Activated naive CD8-positive, alpha-beta T cell treated with anti-CD3 and anti-CD28 coated beads, Interleukin-2, amount 50 U/mL, for 24 hours (primary cell): ENCODE measurements at regions not wholly inside any gene's neighbourhood (a gene's known extent, or its start where the extent isn't known, plus 50 kb on each side); places are given as distances from the start of the nearest gene placed in this dataset.

Source experiments
- ATAC-seq: fragments of 150-1000 bp; cut with Tn5 transposase; one replicate; pipeline ENCODE4 v1.10.0; 2021
- DNase-seq: peaks from one replicate; pipeline ENCODE4 v3.0.0; 2021
- H3K27ac Mint-ChIP-seq: one replicate; pipeline ENCODE4 v1.8.0; 2021; ENCODE audit warnings: mild to moderate bottlenecking, mixed read lengths
- H3K27me3 Mint-ChIP-seq: one replicate; pipeline ENCODE4 v1.8.0; 2021; ENCODE audit warnings: mixed read lengths
- H3K36me3 Mint-ChIP-seq: one replicate; pipeline ENCODE4 v1.8.0; 2021; ENCODE audit warnings: low read depth, mixed read lengths
- H3K4me1 Mint-ChIP-seq: one replicate; pipeline ENCODE4 v1.8.0; 2021; ENCODE audit warnings: mixed read lengths
- H3K4me3 Mint-ChIP-seq: one replicate; pipeline ENCODE4 v1.8.0; 2021; ENCODE audit warnings: mild to moderate bottlenecking, moderate library complexity, mixed read lengths
- H3K9me3 Mint-ChIP-seq: one replicate; pipeline ENCODE4 v1.8.0; 2021; ENCODE audit warnings: mixed read lengths

DNA sequence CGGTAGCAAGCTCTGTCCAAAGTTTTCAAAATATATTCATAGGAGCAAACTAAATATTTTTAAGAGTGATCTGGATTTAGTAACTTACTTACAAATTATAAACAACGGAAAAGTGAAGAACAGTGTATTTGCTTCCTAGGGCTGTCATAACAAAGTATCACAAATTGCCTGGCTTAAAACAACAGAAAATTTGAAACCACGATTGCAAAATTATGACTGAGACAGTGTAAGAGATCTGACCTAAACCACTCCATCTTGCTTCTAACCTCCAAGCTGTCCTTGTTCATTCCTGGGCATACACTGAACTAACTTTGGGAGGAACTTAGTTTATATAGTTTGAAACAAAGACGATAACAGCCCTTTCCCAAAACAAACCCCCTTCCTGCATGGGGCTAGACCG, 202.0 kb upstream of the CDH6 start:
- no peaks in the 10 kb centered on the region for H3K27me3 Mint-ChIP-seq
- H3K27ac Mint-ChIP-seq, result no peak overlapping the region
- no peaks in the 10 kb centered on the region for H3K36me3 Mint-ChIP-seq
- DNase-seq, result no peak
- H3K4me3 Mint-ChIP-seq, result no peak overlapping the region
- ATAC-seq, result no peak
- H3K4me1 Mint-ChIP-seq, result no peaks in the 10 kb centered on the region
- H3K9me3 Mint-ChIP-seq, result no peaks in the 10 kb centered on the region

DNA sequence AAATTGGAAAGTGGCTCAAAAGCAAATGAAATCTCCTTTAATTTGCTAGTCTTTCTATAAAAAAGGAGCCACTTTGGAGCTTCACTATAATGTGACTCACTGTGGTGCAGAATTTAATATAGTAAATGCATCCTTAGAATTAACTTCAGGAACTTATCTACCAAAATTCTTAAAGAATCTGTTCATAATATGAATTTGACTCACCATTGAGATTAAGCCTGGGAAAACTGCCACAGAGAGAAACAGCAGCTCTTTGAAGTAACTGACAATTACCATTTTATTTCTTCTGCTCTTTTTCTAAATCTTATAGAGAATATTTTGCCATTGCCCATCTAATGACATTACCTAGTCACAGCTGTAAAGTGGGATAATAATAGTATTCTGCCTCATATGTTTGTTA, 211.9 kb upstream of the CDH6 start:
- Mint-ChIP-seq H3K27me3 (no peaks in the 10 kb centered on the region), H3K36me3 (no peaks in the 10 kb centered on the region), H3K27ac (no peak overlapping the region), H3K4me3 (no peak overlapping the region), H3K4me1 (no peaks in the 10 kb centered on the region), H3K9me3 (peaks cover 7% of the 10 kb centered on the region)
- no peak for ATAC-seq
- DNase-seq, result no peak

DNA sequence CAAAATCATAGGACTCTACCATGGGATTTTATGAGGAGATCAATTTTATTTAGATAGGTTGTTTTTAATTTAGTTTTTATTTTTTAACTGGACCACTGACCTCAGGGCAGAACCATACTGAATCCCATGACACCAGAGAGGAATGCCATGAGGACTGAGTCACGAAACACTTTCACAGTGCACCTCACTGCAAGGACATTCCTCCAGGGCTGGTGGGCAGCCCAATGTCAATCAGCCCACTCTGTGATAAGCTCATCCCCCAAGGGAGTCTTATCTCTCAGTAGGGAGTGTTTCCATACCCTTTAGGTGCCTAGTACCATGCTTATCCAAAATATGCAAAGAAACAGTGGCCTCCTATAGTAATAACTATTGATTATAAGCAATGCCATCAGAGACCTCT, 224.5 kb upstream of the CDH6 start:
- ATAC-seq (no peak), DNase-seq (no peak)
- H3K4me1 Mint-ChIP-seq, result no peaks in the 10 kb centered on the region
- no peak overlapping the region for H3K4me3 Mint-ChIP-seq
- no peak overlapping the region for H3K27ac Mint-ChIP-seq
- H3K9me3 Mint-ChIP-seq, result peaks cover 3% of the 10 kb centered on the region
- no peaks in the 10 kb centered on the region for H3K36me3 Mint-ChIP-seq
- no peaks in the 10 kb centered on the region for H3K27me3 Mint-ChIP-seq

DNA sequence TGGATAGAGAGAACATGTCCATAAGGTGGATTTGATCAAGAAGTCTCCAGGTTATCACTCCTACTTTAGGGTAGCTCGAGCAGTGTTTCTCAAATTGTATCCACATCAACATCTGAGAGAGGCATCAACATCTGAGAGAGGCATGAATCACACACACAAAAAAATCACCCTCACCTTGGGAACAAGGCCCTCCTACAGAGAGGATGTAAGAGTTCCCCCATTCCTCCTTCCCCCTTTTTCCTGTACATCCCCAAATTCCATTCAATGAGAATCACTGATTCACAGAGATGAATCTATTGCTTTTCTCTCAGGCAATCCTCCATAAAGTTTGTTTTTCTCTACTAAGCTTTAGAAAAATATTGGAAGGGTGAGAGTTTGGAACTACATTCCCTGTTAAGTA, 233.4 kb upstream of the CDH6 start:
- H3K4me3 Mint-ChIP-seq, result no peak overlapping the region
- H3K36me3 Mint-ChIP-seq, result no peaks in the 10 kb centered on the region
- DNase-seq (no peak), ATAC-seq (no peak)
- peaks cover 1% of the 10 kb centered on the region for H3K9me3 Mint-ChIP-seq
- H3K27me3 Mint-ChIP-seq, result no peaks in the 10 kb centered on the region
- H3K4me1 Mint-ChIP-seq, result no peaks in the 10 kb centered on the region
- no peak overlapping the region for H3K27ac Mint-ChIP-seq

DNA sequence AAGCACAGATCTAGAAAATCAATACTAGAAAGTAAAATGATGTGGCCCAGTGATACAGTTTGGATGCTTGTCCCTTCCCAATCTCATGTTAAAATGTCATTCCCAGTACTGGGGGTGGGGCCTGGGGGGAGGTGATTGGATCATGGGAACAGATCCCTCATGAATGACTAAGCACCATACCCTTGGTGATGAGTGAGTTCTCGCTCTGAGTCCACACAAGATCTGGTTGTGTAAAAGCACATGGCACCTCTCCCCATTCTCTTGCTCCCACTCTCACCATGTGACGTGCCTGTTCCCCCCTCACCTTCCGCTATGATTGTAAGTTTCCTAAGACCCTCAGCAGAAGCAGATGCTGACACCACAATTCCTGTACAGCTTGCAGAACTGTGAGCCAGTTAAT, 234.2 kb upstream of the CDH6 start:
- Mint-ChIP-seq H3K4me1 (no peaks in the 10 kb centered on the region), H3K36me3 (no peaks in the 10 kb centered on the region), H3K9me3 (peaks cover 3% of the 10 kb centered on the region), H3K27me3 (no peaks in the 10 kb centered on the region), H3K27ac (no peak overlapping the region), H3K4me3 (no peak overlapping the region)
- DNase-seq (no peak), ATAC-seq (no peak)

DNA sequence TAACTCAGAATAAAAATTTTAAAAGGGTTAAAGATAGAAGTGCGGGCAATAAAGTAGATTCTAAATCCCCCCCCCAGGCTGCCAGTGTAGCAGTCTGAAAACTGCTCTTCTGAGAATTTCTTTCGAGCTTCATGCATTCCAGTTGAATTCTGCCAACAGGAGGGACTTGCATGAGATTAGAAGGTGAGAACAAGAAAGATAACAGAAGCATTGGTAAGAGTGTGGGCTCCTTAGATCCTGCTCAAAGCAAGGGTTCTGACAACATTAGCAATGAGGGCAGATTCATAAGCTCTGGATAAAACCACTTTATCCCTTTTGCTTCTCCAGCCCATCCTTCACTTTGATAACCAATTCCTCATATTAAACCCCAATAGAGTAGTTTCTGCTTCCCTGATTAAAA, 235.9 kb upstream of the CDH6 start:
- Mint-ChIP-seq H3K27ac (no peak overlapping the region), H3K9me3 (peaks cover 3% of the 10 kb centered on the region), H3K36me3 (no peaks in the 10 kb centered on the region), H3K4me3 (no peak overlapping the region), H3K4me1 (no peaks in the 10 kb centered on the region), H3K27me3 (no peaks in the 10 kb centered on the region)
- DNase-seq (no peak), ATAC-seq (no peak)

DNA sequence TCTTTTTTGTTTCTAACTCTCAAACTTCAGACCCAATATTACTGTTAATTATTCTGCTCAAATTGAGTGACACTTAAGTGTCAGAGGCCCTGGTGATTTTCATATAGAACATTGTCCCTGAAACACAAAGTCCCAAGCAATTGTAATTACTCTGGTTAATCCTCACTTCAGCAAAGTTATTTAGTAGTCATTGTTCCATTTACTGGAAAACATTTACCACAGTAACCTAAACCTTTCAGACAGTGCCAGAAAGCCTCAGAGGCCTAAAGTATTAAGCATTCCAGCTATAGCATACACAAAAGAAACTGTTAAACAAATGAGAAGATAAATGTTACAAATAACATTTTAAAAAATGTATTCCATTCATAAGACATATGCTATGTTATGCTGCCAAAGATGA, 237.2 kb upstream of the CDH6 start:
- DNase-seq, result no peak
- ATAC-seq, result no peak
- Mint-ChIP-seq H3K36me3 (no peaks in the 10 kb centered on the region), H3K9me3 (peaks cover 3% of the 10 kb centered on the region), H3K4me1 (no peaks in the 10 kb centered on the region), H3K27ac (no peak overlapping the region), H3K4me3 (no peak overlapping the region), H3K27me3 (no peaks in the 10 kb centered on the region)

DNA sequence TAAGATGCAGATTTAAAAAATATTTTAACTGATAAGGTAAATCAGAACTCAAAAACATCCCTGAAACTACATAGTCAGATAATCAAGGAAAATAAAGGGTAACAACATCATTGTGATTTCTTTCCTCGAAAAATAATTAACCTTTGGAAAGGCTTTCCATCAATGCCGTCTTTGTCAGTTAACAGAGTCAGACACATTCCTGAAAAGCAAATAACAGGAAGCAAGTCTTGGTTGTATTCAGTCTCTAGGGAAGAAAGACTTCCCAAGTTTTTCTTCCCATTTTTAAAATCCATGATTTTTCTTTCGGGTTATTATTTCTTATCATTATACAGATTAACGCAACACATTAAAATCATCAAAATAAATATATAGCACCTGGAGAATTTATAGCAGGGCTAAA, 256.4 kb upstream of the CDH6 start:
- H3K4me3 Mint-ChIP-seq, result no peak overlapping the region
- H3K27me3 Mint-ChIP-seq, result no peaks in the 10 kb centered on the region
- ATAC-seq (no peak), DNase-seq (no peak)
- H3K9me3 Mint-ChIP-seq, result no peaks in the 10 kb centered on the region
- H3K27ac Mint-ChIP-seq, result no peak overlapping the region
- no peaks in the 10 kb centered on the region for H3K36me3 Mint-ChIP-seq
- H3K4me1 Mint-ChIP-seq, result no peaks in the 10 kb centered on the region

DNA sequence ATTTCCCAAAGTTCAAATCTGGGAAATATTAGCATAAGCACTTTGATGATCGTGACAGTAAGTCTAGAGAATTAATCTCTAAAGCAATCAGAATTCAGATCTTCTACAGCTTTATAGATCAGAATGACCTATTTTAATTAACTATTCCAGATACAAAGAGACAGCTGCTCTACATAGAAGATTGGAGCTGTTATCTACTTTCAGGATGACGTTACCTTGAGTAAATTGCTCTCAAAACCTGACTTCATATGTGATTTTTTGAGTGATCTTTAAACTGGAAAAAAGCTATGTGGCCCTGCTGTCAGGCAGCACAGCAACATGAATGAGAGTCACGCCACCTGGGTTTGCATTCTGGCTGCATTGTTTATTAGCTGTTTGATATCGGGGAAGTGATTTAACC, 259.9 kb upstream of the CDH6 start:
- Mint-ChIP-seq H3K36me3 (no peaks in the 10 kb centered on the region), H3K4me1 (no peaks in the 10 kb centered on the region), H3K9me3 (peaks cover 4% of the 10 kb centered on the region), H3K27ac (no peak overlapping the region), H3K4me3 (no peak overlapping the region), H3K27me3 (no peaks in the 10 kb centered on the region)
- ATAC-seq (no peak), DNase-seq (no peak)

DNA sequence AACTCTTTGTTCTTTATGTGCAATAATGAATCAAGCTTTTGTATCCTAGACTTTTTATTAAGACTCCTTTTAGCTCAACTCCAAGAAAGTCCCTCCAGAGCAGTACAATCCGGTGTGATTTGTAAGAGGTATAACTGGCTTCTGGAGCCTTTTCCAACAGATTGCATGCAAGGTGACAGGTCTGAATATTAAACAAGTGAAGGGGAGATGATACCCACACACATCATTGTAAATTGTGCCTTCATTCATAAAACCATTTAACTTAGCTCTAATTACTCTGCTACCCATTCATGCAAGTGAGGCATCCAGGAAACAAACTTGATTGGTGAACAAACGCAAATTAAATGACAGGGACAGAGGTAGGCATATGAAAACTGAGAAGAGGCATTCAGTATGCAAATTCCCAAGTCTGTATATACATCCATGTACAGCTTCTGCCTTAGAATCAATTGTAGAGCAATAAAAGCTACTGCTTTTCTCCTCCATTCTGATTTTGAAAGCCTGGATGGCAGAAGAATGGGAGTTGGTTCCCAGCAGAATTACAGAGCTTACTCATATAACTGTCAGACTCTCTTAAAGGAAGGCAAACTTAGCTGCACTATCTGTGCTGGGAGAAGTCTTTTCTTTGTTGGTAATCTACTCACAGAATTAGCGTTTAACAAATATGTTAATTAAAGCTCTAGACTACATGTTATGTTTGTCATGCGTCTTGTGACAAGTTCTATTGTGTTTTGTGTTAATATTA, 261.0 kb upstream of the CDH6 start:
- Mint-ChIP-seq H3K36me3 (no peaks in the 10 kb centered on the region), H3K4me1 (no peaks in the 10 kb centered on the region), H3K4me3 (no peak overlapping the region), H3K9me3 (peaks cover 4% of the 10 kb centered on the region), H3K27me3 (no peaks in the 10 kb centered on the region), H3K27ac (no peak overlapping the region)
- ATAC-seq (no peak), DNase-seq (no peak)

DNA sequence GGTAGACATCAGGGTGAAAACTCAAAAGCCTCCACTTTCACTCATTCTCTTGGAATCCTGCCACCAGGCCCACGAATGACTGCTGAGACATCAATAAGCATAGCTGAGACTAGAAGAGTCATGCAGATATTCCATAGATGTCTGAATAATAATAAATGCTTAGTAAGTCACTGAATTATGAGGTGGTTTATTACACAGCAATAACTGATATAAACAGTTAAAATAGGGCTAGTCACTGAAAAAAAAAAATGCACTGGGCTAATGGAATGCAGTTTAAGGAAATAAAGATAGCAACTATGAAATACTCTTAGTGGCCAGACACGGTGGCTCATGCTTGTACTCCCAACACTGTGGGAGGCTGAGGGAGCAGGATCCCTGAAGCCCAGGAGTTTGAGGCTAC, 262.8 kb upstream of the CDH6 start:
- ATAC-seq, result no peak
- DNase-seq, result no peak
- no peak overlapping the region for H3K4me3 Mint-ChIP-seq
- H3K36me3 Mint-ChIP-seq, result no peaks in the 10 kb centered on the region
- peaks cover 4% of the 10 kb centered on the region for H3K9me3 Mint-ChIP-seq
- no peaks in the 10 kb centered on the region for H3K4me1 Mint-ChIP-seq
- H3K27me3 Mint-ChIP-seq, result no peaks in the 10 kb centered on the region
- no peak overlapping the region for H3K27ac Mint-ChIP-seq

DNA sequence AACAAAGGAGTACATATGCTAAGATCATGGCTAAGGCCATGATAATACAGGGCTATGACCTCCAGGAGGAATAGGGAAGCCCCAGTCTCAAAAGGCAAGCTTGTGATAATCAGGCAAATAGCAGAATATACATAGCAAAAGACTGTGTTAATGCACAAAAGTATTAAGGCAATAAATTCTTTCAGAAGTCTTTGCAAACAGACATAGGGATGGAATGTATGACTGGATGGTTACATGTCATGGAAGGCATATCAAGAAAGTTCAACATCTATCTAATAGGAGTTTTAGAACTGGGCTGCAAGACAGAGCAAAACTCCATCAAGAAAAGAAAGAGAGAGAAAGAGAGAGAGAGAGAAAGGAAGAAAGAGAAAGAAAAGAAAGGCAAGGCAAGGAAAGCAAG, 264.5 kb upstream of the CDH6 start:
- no peaks in the 10 kb centered on the region for H3K36me3 Mint-ChIP-seq
- ATAC-seq (no peak), DNase-seq (no peak)
- H3K4me3 Mint-ChIP-seq, result no peak overlapping the region
- no peak overlapping the region for H3K27ac Mint-ChIP-seq
- H3K9me3 Mint-ChIP-seq, result peaks cover 7% of the 10 kb centered on the region
- no peaks in the 10 kb centered on the region for H3K4me1 Mint-ChIP-seq
- H3K27me3 Mint-ChIP-seq, result no peaks in the 10 kb centered on the region

DNA sequence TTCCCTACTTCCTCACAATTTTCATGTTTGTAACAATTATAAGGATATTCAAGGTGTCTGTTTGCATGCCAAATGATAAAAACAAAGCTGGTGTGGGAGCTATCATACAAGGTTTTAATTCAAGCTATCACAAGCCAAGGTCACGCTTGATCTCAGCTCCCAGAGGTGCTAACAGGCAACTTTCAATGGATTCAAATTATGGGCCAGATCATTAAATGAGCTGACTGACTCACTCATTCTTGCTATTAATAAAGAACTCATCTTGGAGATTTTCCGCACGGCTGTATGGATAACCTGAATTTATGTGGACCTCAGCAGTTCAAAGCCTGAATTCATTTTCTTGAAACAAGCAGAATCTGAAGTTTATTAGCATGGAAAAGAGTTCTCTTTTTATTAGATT, 267.3 kb upstream of the CDH6 start:
- Mint-ChIP-seq H3K9me3 (peaks cover 19% of the 10 kb centered on the region), H3K4me3 (no peak overlapping the region), H3K36me3 (no peaks in the 10 kb centered on the region), H3K27me3 (no peaks in the 10 kb centered on the region), H3K27ac (no peak overlapping the region), H3K4me1 (no peaks in the 10 kb centered on the region)
- DNase-seq (no peak), ATAC-seq (no peak)

DNA sequence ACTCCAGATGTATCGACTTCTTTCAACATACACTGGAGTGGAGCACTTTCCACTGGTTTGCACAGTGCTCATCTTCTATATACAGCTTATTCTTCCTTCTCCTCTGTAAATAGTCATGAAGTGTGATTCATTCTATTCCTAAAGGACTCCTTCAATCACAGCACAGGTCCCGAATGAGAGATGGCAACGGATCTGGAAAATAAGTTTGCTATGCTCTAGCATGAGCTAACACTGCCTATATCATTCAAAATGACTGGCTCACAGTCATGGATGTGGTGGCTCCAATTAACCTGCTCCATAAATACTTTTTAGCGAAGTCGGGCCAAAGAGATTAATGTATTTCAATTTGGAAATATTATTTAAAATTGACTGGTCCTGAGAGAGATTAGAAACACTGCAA, 272.1 kb upstream of the CDH6 start:
- Mint-ChIP-seq H3K27me3 (no peaks in the 10 kb centered on the region), H3K36me3 (no peaks in the 10 kb centered on the region), H3K27ac (no peak overlapping the region), H3K4me1 (no peaks in the 10 kb centered on the region), H3K9me3 (peaks cover 22% of the 10 kb centered on the region), H3K4me3 (no peak overlapping the region)
- ATAC-seq (no peak), DNase-seq (no peak)

DNA sequence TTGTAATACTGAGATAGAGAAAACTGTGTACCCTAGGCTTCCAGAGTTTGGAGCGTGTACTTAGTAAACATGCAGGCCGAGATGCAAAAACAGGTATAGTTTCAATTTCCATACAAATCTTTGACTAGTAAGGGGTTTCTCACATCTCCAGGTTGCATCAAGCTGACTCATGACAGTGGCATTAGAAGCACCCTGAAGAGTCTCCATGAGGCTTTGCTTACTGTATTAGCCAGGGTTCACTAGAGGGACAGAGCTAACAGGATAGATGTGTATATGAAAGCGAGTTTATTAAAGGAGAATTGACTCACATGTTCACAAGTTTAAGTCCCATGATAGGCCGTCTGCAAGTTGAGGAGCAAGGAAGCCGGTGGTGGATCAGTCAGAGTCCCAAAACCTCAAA, 275.3 kb upstream of the CDH6 start:
- Mint-ChIP-seq H3K4me1 (no peaks in the 10 kb centered on the region), H3K36me3 (no peaks in the 10 kb centered on the region), H3K27me3 (no peaks in the 10 kb centered on the region), H3K4me3 (no peak overlapping the region), H3K9me3 (peaks cover 19% of the 10 kb centered on the region), H3K27ac (no peak overlapping the region)
- ATAC-seq (no peak), DNase-seq (no peak)

DNA sequence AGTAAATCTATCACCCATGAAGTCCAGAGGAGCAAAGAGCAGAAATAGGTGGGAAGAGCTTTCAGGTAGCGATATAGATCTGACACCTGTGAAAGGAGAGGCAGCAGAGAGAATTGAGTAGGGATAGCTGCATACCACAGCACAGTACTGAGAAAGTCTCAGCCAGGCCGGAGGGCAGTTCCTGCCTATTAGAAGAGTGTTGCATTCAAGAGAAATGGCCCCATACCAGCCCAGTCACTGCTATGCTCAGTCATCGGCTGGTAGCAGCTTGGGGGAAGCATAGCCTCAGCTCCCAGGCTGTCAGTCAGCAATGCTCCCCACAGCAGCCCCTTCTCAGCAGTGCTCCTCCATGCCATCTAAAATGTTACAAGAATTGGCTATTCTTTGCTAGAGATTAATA, 285.1 kb upstream of the CDH6 start:
- Mint-ChIP-seq H3K27me3 (no peaks in the 10 kb centered on the region), H3K36me3 (no peaks in the 10 kb centered on the region), H3K4me1 (no peaks in the 10 kb centered on the region), H3K4me3 (no peak overlapping the region), H3K9me3 (peaks cover 7% of the 10 kb centered on the region), H3K27ac (no peak overlapping the region)
- ATAC-seq, result no peak
- DNase-seq, result no peak
